ENCODE measurements at regions not wholly inside any gene's neighbourhood (a gene's known extent, or its start where the extent isn't known, plus 50 kb on each side); places are given as distances from the start of the nearest gene placed in this dataset.

DNA sequence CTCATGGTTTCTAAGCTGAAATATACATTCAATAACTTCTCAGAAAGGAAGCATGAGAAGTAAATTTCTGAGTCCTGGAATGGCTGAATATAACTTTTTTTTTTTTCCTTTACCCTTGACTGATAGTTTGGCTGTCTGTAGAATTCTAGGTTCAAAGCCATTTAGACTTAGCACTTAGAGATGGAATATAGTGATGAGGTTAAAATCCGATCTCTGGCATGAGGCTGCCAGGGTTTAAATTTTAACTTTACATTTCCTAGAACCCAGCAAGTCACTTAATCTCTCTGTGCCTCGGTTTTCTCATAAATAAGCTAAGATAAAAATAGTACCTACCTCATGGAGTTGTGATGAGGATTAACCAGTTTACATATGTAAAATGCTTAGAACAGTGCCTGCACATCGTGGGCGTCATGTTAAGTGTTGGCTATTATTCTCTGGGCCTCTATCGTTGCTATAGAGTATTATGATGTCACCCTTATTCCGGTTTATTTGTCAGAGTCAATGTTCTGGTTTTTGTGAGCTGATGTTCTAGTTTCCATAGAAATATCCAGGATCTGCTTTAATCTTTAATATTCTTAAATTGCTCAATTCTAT, 199.8 kb upstream of the TLE3 start:
- Histone ChIP-seq H3K79me2 (ENCODE audit: control insufficient read depth, insufficient read depth, low read length) (no peaks in the 10 kb centered on the region), H3K36me3 (ENCODE audit: control insufficient read depth in 2 of 2, insufficient read depth in 2 of 2, low read length in 1 of 2) (no peaks in the 10 kb centered on the region), H3K9me3 (replicated peaks; ENCODE audit: control insufficient read depth, insufficient read depth, low read length) (no peaks in the 10 kb centered on the region), H3K4me1 (ENCODE audit: control insufficient read depth, insufficient read depth, low read length) (peaks cover 19% of the 10 kb centered on the region), H3K27me3 (replicated peaks in 1 of 2; ENCODE audit: control insufficient read depth in 2 of 2, insufficient read depth in 2 of 2, low read length in 1 of 2) (no peaks in the 10 kb centered on the region), H2AFZ (ENCODE audit: control insufficient read depth, low read depth, low read length) (no peak overlapping the region), H3K27ac (ENCODE audit: control insufficient read depth, insufficient read depth) (no peak overlapping the region), H3K4me3 (no peak overlapping the region), H3K4me2 (ENCODE audit: control insufficient read depth, insufficient read depth) (no peak overlapping the region), H3K9ac (ENCODE audit: control insufficient read depth, insufficient read depth, low read length) (no peak overlapping the region), H4K20me1 (ENCODE audit: control insufficient read depth, insufficient read depth) (peaks cover 5% of the 10 kb centered on the region; the same call in 1 of the 2 replicates)
- DNase-seq (ENCODE audit: low read depth, low spot score) (no peak), FAIRE-seq (no peak), ATAC-seq (no peak)
- ChIA-PET RAD21 (ENCODE audit: unreplicated experiment) (no interaction called here), POLR2A (interaction anchor here (1.4 kb wide), 1 partner anchor 20 kb away, joined by 4 read pairs; no protein-coding TSS in a partner anchor), CTCF (interaction anchor here (0.9 kb wide), 1 partner anchor 27 kb away, joined by 3 read pairs; no protein-coding TSS in a partner anchor), SMC1A (ENCODE audit: uncharacterized antibody, unreplicated experiment) (interaction anchor here (0.5 to 1.2 kb wide), 5 partner anchors 10 to 1085 kb away, joined by 3 to 4 read pairs (median 3); no protein-coding TSS in a partner anchor)
- no peak for TF ChIP-seq TAF1 (IDR thresholded peaks at IDR 0.05; ENCODE audit: borderline replicate concordance, low read depth, low read length)
- peak; percentile 54; the same call in 1 of the 2 replicates for TF ChIP-seq ATF7 (IDR thresholded peaks at IDR 0.05; ENCODE audit: low read depth)
- in situ Hi-C loops (cut with MboI) (no loop called here), intact Hi-C loops (cut with micrococcal nuclease; ENCODE audit: unreplicated experiment) (no loop called here)
- no TSS peak for BruUV-seq (replicated peaks)
- WGBS (ENCODE audit: insufficient coverage, insufficient replicate concordance, low lambda C conversion rate, missing lambda C conversion rate): 72% methylated on average over 6 of the region's 6 CpGs

DNA sequence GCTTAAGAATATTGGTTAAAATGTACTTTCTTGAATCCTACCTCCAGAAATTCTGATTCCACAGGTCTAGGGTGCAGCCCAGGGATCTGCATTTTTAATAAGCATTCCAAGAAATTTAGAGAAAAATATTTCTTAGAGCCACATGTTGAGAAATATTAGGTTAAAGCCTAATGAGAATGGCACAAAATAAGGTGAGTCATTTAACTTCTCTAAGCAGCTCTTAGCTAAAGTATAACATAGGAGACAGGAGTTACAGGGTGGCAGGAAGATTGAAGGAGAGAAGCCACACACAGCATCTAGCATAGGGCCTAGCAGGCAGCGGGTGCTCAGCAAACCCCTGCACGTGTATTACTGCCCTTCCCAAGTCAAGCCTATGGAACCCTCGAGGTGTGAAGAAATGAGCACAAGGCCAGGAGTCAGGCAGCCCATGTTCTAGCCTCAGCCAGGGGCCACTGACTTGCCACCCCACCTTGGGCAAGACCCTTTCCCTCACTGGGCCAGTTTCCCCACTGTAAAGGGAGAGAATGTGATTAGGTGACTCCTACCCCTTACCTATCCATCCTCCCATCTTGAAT, 197.1 kb upstream of the TLE3 start:
- FAIRE-seq (no peak), ATAC-seq (no peak), DNase-seq (ENCODE audit: low read depth, low spot score) (no peak)
- 52% methylated on average over 3 of the region's 3 CpGs for WGBS (ENCODE audit: insufficient coverage, insufficient replicate concordance, low lambda C conversion rate, missing lambda C conversion rate)
- no peak overlapping the region for H3K9ac ChIP-seq (ENCODE audit: control insufficient read depth, insufficient read depth, low read length)
- intact Hi-C loops (cut with micrococcal nuclease; ENCODE audit: unreplicated experiment) (no loop called here), in situ Hi-C loops (cut with MboI) (no loop called here)
- CTCF ChIA-PET: no interaction called here
- no peak overlapping the region for H3K4me3 ChIP-seq
- no peak overlapping the region for H2AFZ ChIP-seq (ENCODE audit: control insufficient read depth, low read depth, low read length)
- no peak overlapping the region for H3K27ac ChIP-seq (ENCODE audit: control insufficient read depth, insufficient read depth)
- no peaks in the 10 kb centered on the region for H3K79me2 ChIP-seq (ENCODE audit: control insufficient read depth, insufficient read depth, low read length)
- RAD21 ChIA-PET (ENCODE audit: unreplicated experiment): no interaction called here
- H3K36me3 ChIP-seq (ENCODE audit: control insufficient read depth in 2 of 2, insufficient read depth in 2 of 2, low read length in 1 of 2): no peaks in the 10 kb centered on the region
- H3K9me3 ChIP-seq (replicated peaks; ENCODE audit: control insufficient read depth, insufficient read depth, low read length): no peaks in the 10 kb centered on the region
- no peaks in the 10 kb centered on the region for H3K27me3 ChIP-seq (replicated peaks in 1 of 2; ENCODE audit: control insufficient read depth in 2 of 2, insufficient read depth in 2 of 2, low read length in 1 of 2)
- POLR2A ChIA-PET: no interaction called here
- peaks cover 2% of the 10 kb centered on the region for H3K4me1 ChIP-seq (ENCODE audit: control insufficient read depth, insufficient read depth, low read length)
- SMC1A ChIA-PET (ENCODE audit: uncharacterized antibody, unreplicated experiment): no interaction called here
- no TSS peak for BruUV-seq (replicated peaks)
- H4K20me1 ChIP-seq (ENCODE audit: control insufficient read depth, insufficient read depth): no peaks in the 10 kb centered on the region
- H3K4me2 ChIP-seq (ENCODE audit: control insufficient read depth, insufficient read depth): no peak overlapping the region
- TF ChIP-seq ESRRA (IDR thresholded peaks at IDR 0.05; ENCODE audit: low read length) (no peak), SREBF1 (IDR thresholded peaks at IDR 0.05; ENCODE audit: low read length) (no peak), MXI1 (IDR thresholded peaks at IDR 0.05; ENCODE audit: low read depth, low read length) (no peak), CBX5 (IDR thresholded peaks at IDR 0.05; ENCODE audit: low read depth) (no peak), MEF2A (IDR thresholded peaks at IDR 0.05; ENCODE audit: insufficient read depth, low read depth, low read length) (no peak), STAT3 (IDR thresholded peaks at IDR 0.05; ENCODE audit: low read depth, low read length) (no peak), ZNF622 (IDR thresholded peaks at IDR 0.05) (no peak), BMI1 (IDR thresholded peaks at IDR 0.05; ENCODE audit: borderline replicate concordance) (no peak), IKZF2 (IDR thresholded peaks at IDR 0.05) (no peak), DPF2 (IDR thresholded peaks at IDR 0.05) (no peak), MTA2 (IDR thresholded peaks at IDR 0.05; ENCODE audit: low read depth) (no peak), BACH1 (IDR thresholded peaks at IDR 0.05; ENCODE audit: borderline replicate concordance) (no peak), YY1 (IDR thresholded peaks at IDR 0.05; ENCODE audit: low read depth, low read length) (no peak), SMAD5 (IDR thresholded peaks at IDR 0.05; ENCODE audit: low read depth) (no peak), WRNIP1 (IDR thresholded peaks at IDR 0.05; ENCODE audit: borderline replicate concordance, low read depth, low read length) (no peak), SMAD1 (IDR thresholded peaks at IDR 0.05; ENCODE audit: low read depth, partially characterized antibody) (no peak)
- TF ChIP-seq, protein P1, sequence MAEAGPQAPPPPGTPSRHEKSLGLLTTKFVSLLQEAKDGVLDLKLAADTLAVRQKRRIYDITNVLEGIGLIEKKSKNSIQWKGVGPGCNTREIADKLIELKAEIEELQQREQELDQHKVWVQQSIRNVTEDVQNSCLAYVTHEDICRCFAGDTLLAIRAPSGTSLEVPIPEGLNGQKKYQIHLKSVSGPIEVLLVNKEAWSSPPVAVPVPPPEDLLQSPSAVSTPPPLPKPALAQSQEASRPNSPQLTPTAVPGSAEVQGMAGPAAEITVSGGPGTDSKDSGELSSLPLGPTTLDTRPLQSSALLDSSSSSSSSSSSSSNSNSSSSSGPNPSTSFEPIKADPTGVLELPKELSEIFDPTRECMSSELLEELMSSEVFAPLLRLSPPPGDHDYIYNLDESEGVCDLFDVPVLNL (IDR thresholded peaks at IDR 0.05; ENCODE audit: low read depth, low read length): no peak
